ENCODE measurements at regions not wholly inside any gene's neighbourhood (a gene's known extent, or its start where the extent isn't known, plus 50 kb on each side); places are given as distances from the start of the nearest gene placed in this dataset.

- Histone ChIP-seq H3K27ac (no peak overlapping the region), H3K27me3 (no peaks in the 10 kb centered on the region), H3K36me3 (no peaks in the 10 kb centered on the region), H3K4me1 (no peaks in the 10 kb centered on the region), H3K4me3 (replicated peaks in 1 of 3) (no peak overlapping the region), H3K9me3 (no peaks in the 10 kb centered on the region)
- DNase-seq = no peak
- TF ChIP-seq CTCF (IDR thresholded peaks at IDR 0.05) = no peak
- TF ChIP-seq POLR2A (IDR thresholded peaks at IDR 0.05) = no peak
- 86 to 89% methylated on average over 3 of the region's 3 CpGs for WGBS, 2 donors
- intact Hi-C loops (cut with DNase I) = no loop called here
These were observed 537.8 kb upstream of the CA10 start for GRCh38 chr17:52696362-52696761.

GRCh38 chr17:52686140-52686539, 527.6 kb upstream of the CA10 start:
- no peaks in the 10 kb centered on the region for H3K4me1 ChIP-seq
- H3K27me3 ChIP-seq = no peaks in the 10 kb centered on the region
- DNase-seq = no peak
- H3K36me3 ChIP-seq = no peaks in the 10 kb centered on the region
- H3K9me3 ChIP-seq = no peaks in the 10 kb centered on the region
- no peak for TF ChIP-seq POLR2A (IDR thresholded peaks at IDR 0.05)
- no peak for TF ChIP-seq CTCF (IDR thresholded peaks at IDR 0.05)
- H3K4me3 ChIP-seq (replicated peaks in 1 of 3) = no peak overlapping the region
- no peak overlapping the region for H3K27ac ChIP-seq
- intact Hi-C loops (cut with DNase I) = no loop called here

GRCh38 chr17:52681480-52681879, 523.0 kb upstream of the CA10 start:
- no peaks in the 10 kb centered on the region for H3K27me3 ChIP-seq
- no peaks in the 10 kb centered on the region for H3K4me1 ChIP-seq
- H3K27ac ChIP-seq = no peak overlapping the region
- TF ChIP-seq CTCF (IDR thresholded peaks at IDR 0.05) = no peak
- no peak for TF ChIP-seq POLR2A (IDR thresholded peaks at IDR 0.05)
- WGBS, 2 donors = 2 to 6% methylated on average over 2 of the region's 2 CpGs
- DNase-seq = no peak
- no peaks in the 10 kb centered on the region for H3K36me3 ChIP-seq
- intact Hi-C loops (cut with DNase I) = no loop called here
- H3K9me3 ChIP-seq = no peaks in the 10 kb centered on the region
- H3K4me3 ChIP-seq (replicated peaks in 1 of 3) = no peak overlapping the region

- DNase-seq = no peak
- Histone ChIP-seq H3K27me3 (no peaks in the 10 kb centered on the region), H3K4me1 (no peaks in the 10 kb centered on the region), H3K36me3 (no peaks in the 10 kb centered on the region), H3K9me3 (no peaks in the 10 kb centered on the region), H3K27ac (no peak overlapping the region), H3K4me3 (replicated peaks in 1 of 3) (no peak overlapping the region)
- intact Hi-C loops (cut with DNase I) = no loop called here
- WGBS, 2 donors = 90 to 100% methylated on average over 1 of the region's 1 CpG
- TF ChIP-seq CTCF (IDR thresholded peaks at IDR 0.05) (no peak), POLR2A (IDR thresholded peaks at IDR 0.05) (no peak)
These were observed 519.7 kb upstream of the CA10 start for GRCh38 chr17:52678211-52678610.

- H3K9me3 ChIP-seq = no peaks in the 10 kb centered on the region
- WGBS, 2 donors = 55 to 60% methylated on average over 4 of the region's 4 CpGs
- intact Hi-C loops (cut with DNase I) = no loop called here
These were observed 516.2 kb upstream of the CA10 start for GRCh38 chr17:52674686-52675085.

More at GRCh38 chr17:52674686-52675085, 516.2 kb upstream of the CA10 start:
- DNase-seq = no peak
- no peak for TF ChIP-seq POLR2A (IDR thresholded peaks at IDR 0.05)
- no peak for TF ChIP-seq CTCF (IDR thresholded peaks at IDR 0.05)
- no peaks in the 10 kb centered on the region for H3K4me1 ChIP-seq
- H3K27me3 ChIP-seq = no peaks in the 10 kb centered on the region
- no peak overlapping the region for H3K27ac ChIP-seq
- no peak overlapping the region for H3K4me3 ChIP-seq (replicated peaks in 1 of 3)
- no peaks in the 10 kb centered on the region for H3K36me3 ChIP-seq

Data from thyroid gland (tissue), 4 donors.